DND-41 (cell line): ENCODE measurements at regions not wholly inside any gene's neighbourhood (a gene's known extent, or its start where the extent isn't known, plus 50 kb on each side); places are given as distances from the start of the nearest gene placed in this dataset.

Experiments used
- ATAC-seq: fragments of 200-7000 bp; cut with Tn5 transposase; 3 replicates; pipeline ENCODE4 v1.9.1; 2021; ENCODE audit warnings: low read depth; ENCODE audit not compliant: insufficient read depth
- DNase-seq: peaks from one replicate; pipeline ENCODE4 v3.0.0-alpha.2; 2020
- H2AFZ ChIP-seq: 2 replicates; pipeline ENCODE4 v1.6.0; 2012; ENCODE audit warnings: low read depth, low read length
- H3K27ac ChIP-seq: 2 replicates; pipeline ENCODE4 v1.5.1; 2012; ENCODE audit warnings: low read length, inconsistent platforms
- H3K27me3 ChIP-seq: fragments of 200-600 bp; sonication (generic); 2 replicates; pipeline ENCODE4 v1.6.0; 2012; ENCODE audit warnings: low read length, mild to moderate bottlenecking, inconsistent platforms; ENCODE audit not compliant: insufficient read depth, poor library complexity
- H3K36me3 ChIP-seq: 2 replicates; pipeline ENCODE4 v1.5.1; 2012; ENCODE audit warnings: low read length, inconsistent platforms; ENCODE audit not compliant: insufficient read depth
- H3K4me1 ChIP-seq: 2 replicates; pipeline ENCODE4 v1.5.1; 2012; ENCODE audit warnings: mild to moderate bottlenecking, low read length; ENCODE audit not compliant: insufficient read depth
- H3K4me2 ChIP-seq: 2 replicates; pipeline ENCODE4 v1.6.0; 2012; ENCODE audit warnings: mild to moderate bottlenecking, moderate library complexity, low read length, inconsistent platforms; ENCODE audit not compliant: insufficient read depth
- H3K4me3 ChIP-seq, 2 experiments: fragments of 200-600 bp in 1 of 2; shearing (Covaris generic) in 1 of 2; 2 replicates each; pipeline ENCODE4 v1.5.1; 2012 to 2016; ENCODE audit warnings: inconsistent platforms in 2 of 2, low read length in 2 of 2, mild to moderate bottlenecking in 2 of 2, low read depth in 1 of 2, moderate library complexity in 1 of 2
- H3K79me2 ChIP-seq: 2 replicates; pipeline ENCODE4 v1.6.0; 2012; ENCODE audit warnings: low read length, inconsistent platforms; ENCODE audit not compliant: insufficient read depth
- H3K9ac ChIP-seq: 2 replicates; pipeline ENCODE4 v1.6.0; 2012; ENCODE audit warnings: low read depth, mild to moderate bottlenecking, inconsistent platforms, low read length, moderate library complexity
- H3K9me3 ChIP-seq: 2 replicates; pipeline ENCODE4 v1.5.1; 2012; ENCODE audit warnings: low read length, moderate library complexity, mild to moderate bottlenecking, inconsistent platforms; ENCODE audit not compliant: insufficient read depth, severe bottlenecking
- H4K20me1 ChIP-seq: 2 replicates; pipeline ENCODE4 v1.6.0; 2012; ENCODE audit warnings: low read length; ENCODE audit not compliant: insufficient read depth
- EZH2 ChIP-seq: IDR thresholded peaks from 3 replicates; pipeline ENCODE4 v1.6.1; 2012; ENCODE audit warnings: borderline replicate concordance, low read depth, mild to moderate bottlenecking, moderate library complexity, low read length, inconsistent platforms; ENCODE audit not compliant: severe bottlenecking
- TF ChIP-seq, protein P1 (sequence below): IDR thresholded peaks from 2 replicates; pipeline ENCODE4 v1.5.1; 2012; ENCODE audit warnings: borderline replicate concordance, low read length, moderate library complexity, mild to moderate bottlenecking; ENCODE audit not compliant: poor library complexity, severe bottlenecking; ENCODE audit errors: extremely low read depth

DNA sequence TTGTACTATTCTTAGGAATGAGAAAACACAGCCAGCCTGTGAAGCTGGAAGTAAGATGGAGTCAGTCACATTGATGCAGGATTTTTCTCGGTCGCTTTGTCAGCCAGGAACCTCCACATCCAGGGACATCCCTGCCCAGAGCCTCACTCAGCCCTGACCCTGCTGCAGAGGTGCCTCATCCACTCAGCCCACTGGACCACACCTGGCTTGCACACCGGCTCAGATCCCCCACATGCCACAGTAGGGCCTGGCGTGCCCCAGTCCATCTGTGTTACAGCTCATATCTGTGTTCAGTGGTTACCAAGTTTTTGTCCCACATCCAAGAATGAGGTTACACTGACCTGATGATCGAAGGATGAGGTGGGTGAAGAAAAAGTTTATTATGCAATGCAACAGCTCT, 1315.4 kb downstream of the SLITRK1 start:
- DNase-seq: no peak
- no peak for ATAC-seq
- Histone ChIP-seq H2AFZ (peak overlapping the region; percentile 24; the same call in 1 of the 2 replicates), H3K4me3 (no peak overlapping the region), H3K27ac (no peak overlapping the region), H3K27me3 (no peaks in the 10 kb centered on the region), H3K79me2 (no peaks in the 10 kb centered on the region), H3K4me2 (no peak overlapping the region), H3K36me3 (peaks cover 5% of the 10 kb centered on the region; the same call in 1 of the 2 replicates), H3K9me3 (peaks cover 11% of the 10 kb centered on the region), H3K4me1 (peaks cover 9% of the 10 kb centered on the region), H4K20me1 (no peaks in the 10 kb centered on the region), H3K9ac (no peak overlapping the region)
- TF ChIP-seq, protein P1, sequence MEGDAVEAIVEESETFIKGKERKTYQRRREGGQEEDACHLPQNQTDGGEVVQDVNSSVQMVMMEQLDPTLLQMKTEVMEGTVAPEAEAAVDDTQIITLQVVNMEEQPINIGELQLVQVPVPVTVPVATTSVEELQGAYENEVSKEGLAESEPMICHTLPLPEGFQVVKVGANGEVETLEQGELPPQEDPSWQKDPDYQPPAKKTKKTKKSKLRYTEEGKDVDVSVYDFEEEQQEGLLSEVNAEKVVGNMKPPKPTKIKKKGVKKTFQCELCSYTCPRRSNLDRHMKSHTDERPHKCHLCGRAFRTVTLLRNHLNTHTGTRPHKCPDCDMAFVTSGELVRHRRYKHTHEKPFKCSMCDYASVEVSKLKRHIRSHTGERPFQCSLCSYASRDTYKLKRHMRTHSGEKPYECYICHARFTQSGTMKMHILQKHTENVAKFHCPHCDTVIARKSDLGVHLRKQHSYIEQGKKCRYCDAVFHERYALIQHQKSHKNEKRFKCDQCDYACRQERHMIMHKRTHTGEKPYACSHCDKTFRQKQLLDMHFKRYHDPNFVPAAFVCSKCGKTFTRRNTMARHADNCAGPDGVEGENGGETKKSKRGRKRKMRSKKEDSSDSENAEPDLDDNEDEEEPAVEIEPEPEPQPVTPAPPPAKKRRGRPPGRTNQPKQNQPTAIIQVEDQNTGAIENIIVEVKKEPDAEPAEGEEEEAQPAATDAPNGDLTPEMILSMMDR: no peak

DNA sequence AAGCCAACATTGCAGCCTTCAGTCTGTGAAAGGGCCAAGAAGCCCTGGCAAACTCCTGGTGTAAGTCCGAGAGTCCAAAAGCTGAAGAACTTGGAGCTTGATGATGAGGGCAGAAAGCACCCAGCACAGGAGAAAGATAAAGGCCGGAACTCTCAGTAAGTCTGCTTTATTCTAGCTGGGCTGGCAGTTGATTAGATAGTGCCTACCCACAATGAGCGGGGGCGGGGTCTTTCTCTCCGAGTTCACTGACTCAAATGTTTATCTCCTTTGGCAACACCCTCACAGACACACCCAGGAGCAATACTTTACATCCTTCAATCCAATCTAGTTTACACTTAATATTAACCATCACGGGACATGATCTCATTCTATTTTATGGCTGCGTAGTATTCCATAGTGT, 1317.1 kb downstream of the SLITRK1 start:
- H3K36me3 ChIP-seq: peaks cover 2% of the 10 kb centered on the region; the same call in 1 of the 2 replicates
- DNase-seq (no peak), ATAC-seq (no peak)
- H3K9me3 ChIP-seq: peaks cover 5% of the 10 kb centered on the region
- H3K4me3 ChIP-seq: no peak overlapping the region
- H4K20me1 ChIP-seq: no peaks in the 10 kb centered on the region
- H3K27me3 ChIP-seq: no peaks in the 10 kb centered on the region
- TF ChIP-seq, protein P1: no peak
- TF ChIP-seq EZH2: no peak
- H3K27ac ChIP-seq: no peak overlapping the region
- no peak overlapping the region for H3K4me2 ChIP-seq
- no peak overlapping the region for H3K9ac ChIP-seq
- H2AFZ ChIP-seq: peak overlapping the region; percentile 49; the same call in 1 of the 2 replicates
- no peaks in the 10 kb centered on the region for H3K79me2 ChIP-seq
- H3K4me1 ChIP-seq: no peaks in the 10 kb centered on the region

- Histone ChIP-seq H3K9ac (no peak overlapping the region), H4K20me1 (no peaks in the 10 kb centered on the region), H3K4me2 (no peak overlapping the region), H3K27ac (no peak overlapping the region), H2AFZ (no peak overlapping the region), H3K9me3 (no peaks in the 10 kb centered on the region), H3K79me2 (no peaks in the 10 kb centered on the region), H3K4me3 (no peak overlapping the region), H3K4me1 (no peaks in the 10 kb centered on the region), H3K27me3 (no peaks in the 10 kb centered on the region), H3K36me3 (no peaks in the 10 kb centered on the region)
- ATAC-seq (no peak), DNase-seq (no peak)
- TF ChIP-seq EZH2: no peak
Measured at GRCh38 chr13:82560889-82561288, 1321.4 kb downstream of the SLITRK1 start.

DNA sequence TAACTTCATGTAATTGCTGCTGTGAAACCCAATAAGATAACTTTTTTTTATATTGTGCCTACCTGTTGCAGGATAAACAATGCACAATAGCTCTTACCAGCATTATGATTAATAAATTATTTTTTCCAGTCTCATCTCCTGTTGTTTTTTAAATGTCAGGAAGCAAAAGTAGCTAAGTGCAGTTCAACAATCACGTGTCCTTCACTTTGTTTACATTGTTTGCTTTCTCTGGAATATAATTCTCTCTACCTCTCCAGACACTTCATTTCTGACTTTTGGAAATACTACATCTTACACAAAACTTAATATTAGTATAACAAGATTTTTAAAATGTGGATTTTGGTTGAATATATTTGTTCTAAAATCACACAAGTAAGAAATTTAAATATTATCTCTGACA, 1359.4 kb downstream of the SLITRK1 start:
- no peaks in the 10 kb centered on the region for H3K27me3 ChIP-seq
- TF ChIP-seq, protein P1: no peak
- TF ChIP-seq EZH2: no peak
- H3K36me3 ChIP-seq: no peaks in the 10 kb centered on the region
- DNase-seq: no peak
- H3K4me3 ChIP-seq: no peak overlapping the region
- no peaks in the 10 kb centered on the region for H3K9me3 ChIP-seq
- no peak for ATAC-seq
- no peak overlapping the region for H3K4me2 ChIP-seq
- H2AFZ ChIP-seq: no peak overlapping the region
- H3K9ac ChIP-seq: no peak overlapping the region
- H3K4me1 ChIP-seq: no peaks in the 10 kb centered on the region
- H4K20me1 ChIP-seq: no peaks in the 10 kb centered on the region
- no peak overlapping the region for H3K27ac ChIP-seq
- no peaks in the 10 kb centered on the region for H3K79me2 ChIP-seq
